PC-9 (cell line): ENCODE measurements at regions not wholly inside any gene's neighbourhood (a gene's known extent, or its start where the extent isn't known, plus 50 kb on each side); places are given as distances from the start of the nearest gene placed in this dataset.
A peak's percentile ranks its signal among the peaks of the same experiment; 100 is the strongest.

Source experiments
- BruUV-seq: library from RNA; stranded (reverse); fragments of 400-500 nt; replicated peaks from 2 replicates; lab custom pipeline; 2021; lab: Mats Ljungman, UMichigan
- CTCF ChIA-PET: fragments of 300-600 bp; sonication (Branson Sonifier 250); formaldehyde crosslinking; loops from one replicate; lab custom pipeline; 2022; ENCODE audit warnings: antibody characterized with exemption; lab: Charles Lee
- POLR2A ChIA-PET: fragments of 300-600 bp; sonication (Branson Sonifier 250); formaldehyde crosslinking; loops from one replicate; lab custom pipeline; 2022; ENCODE audit warnings: antibody characterized with exemption; ENCODE audit not compliant: unreplicated experiment; lab: Charles Lee
- DNase-seq, 2 experiments: peaks; one replicate each; pipeline versions ENCODE4 v3.0.0 to v3.0.0-alpha.2; 2015 to 2022; ENCODE audit warnings: mixed read lengths in 1 of 2
- H2AFZ ChIP-seq: fragments of 200-600 bp; sonication (generic); 2 replicates; pipeline ENCODE4 v1.8.1; 2017; ENCODE audit warnings: antibody characterized with exemption
- H3F3A ChIP-seq: fragments of 200-600 bp; sonication (generic); 2 replicates; pipeline ENCODE4 v1.8.1; 2017; ENCODE audit warnings: antibody characterized with exemption, mild to moderate bottlenecking, low read depth; ENCODE audit not compliant: insufficient read depth
- H3K27ac ChIP-seq: fragments of 200-600 bp; sonication (generic); 2 replicates; pipeline ENCODE4 v1.6.1; 2016; ENCODE audit warnings: mixed run types
- H3K27me3 ChIP-seq: fragments of 200-600 bp; sonication (generic); 2 replicates; pipeline ENCODE4 v1.6.1; 2016; ENCODE audit warnings: low read depth, mixed run types; ENCODE audit not compliant: insufficient read depth
- H3K36me3 ChIP-seq: fragments of 200-600 bp; sonication (generic); 2 replicates; pipeline ENCODE4 v1.6.1; 2016; ENCODE audit warnings: low read depth, mixed run types
- H3K4me1 ChIP-seq: fragments of 200-600 bp; sonication (generic); replicated peaks from 2 replicates; pipeline ENCODE4 v1.6.1; 2016; ENCODE audit warnings: mixed run types; ENCODE audit not compliant: insufficient read depth
- H3K4me2 ChIP-seq: fragments of 200-600 bp; sonication (generic); 2 replicates; pipeline ENCODE4 v1.6.1; 2017; ENCODE audit warnings: mixed run types
- H3K4me3 ChIP-seq: fragments of 200-600 bp; sonication (generic); 2 replicates; pipeline ENCODE4 v1.6.1; 2016; ENCODE audit warnings: mixed run types
- H3K79me2 ChIP-seq: fragments of 200-600 bp; sonication (generic); 2 replicates; pipeline ENCODE4 v1.6.1; 2017; ENCODE audit warnings: low read depth, mixed run types
- H3K9me2 ChIP-seq: fragments of 200-600 bp; sonication (generic); 2 replicates; pipeline ENCODE4 v1.8.1; 2017; ENCODE audit warnings: mild to moderate bottlenecking; ENCODE audit not compliant: insufficient read depth
- H3K9me3 ChIP-seq: fragments of 200-600 bp; sonication (generic); 2 replicates; pipeline ENCODE4 v1.8.1; 2016; ENCODE audit warnings: low read depth; ENCODE audit not compliant: insufficient read depth
- H4K20me1 ChIP-seq: fragments of 200-600 bp; sonication (generic); 2 replicates; pipeline ENCODE4 v1.8.1; 2017; ENCODE audit not compliant: insufficient read depth
- CTCF ChIP-seq: fragments of 200-600 bp; sonication (generic); conservative IDR thresholded peaks from 2 replicates; pipeline ENCODE4 v1.6.1; 2017; ENCODE audit warnings: mixed run types, antibody characterized with exemption, mild to moderate bottlenecking, moderate library complexity
- EZH2 ChIP-seq: fragments of 200-600 bp; sonication (generic); IDR thresholded peaks from 2 replicates; pipeline ENCODE4 v1.8.0; 2017; ENCODE audit warnings: antibody characterized with exemption, low read depth
- intact Hi-C: fragments of 100-400 bp; cut with micrococcal nuclease; formaldehyde crosslinking; loops from one replicate; pipeline ENCODE4 v1.10.0; 2022; ENCODE audit not compliant: unreplicated experiment

DNA sequence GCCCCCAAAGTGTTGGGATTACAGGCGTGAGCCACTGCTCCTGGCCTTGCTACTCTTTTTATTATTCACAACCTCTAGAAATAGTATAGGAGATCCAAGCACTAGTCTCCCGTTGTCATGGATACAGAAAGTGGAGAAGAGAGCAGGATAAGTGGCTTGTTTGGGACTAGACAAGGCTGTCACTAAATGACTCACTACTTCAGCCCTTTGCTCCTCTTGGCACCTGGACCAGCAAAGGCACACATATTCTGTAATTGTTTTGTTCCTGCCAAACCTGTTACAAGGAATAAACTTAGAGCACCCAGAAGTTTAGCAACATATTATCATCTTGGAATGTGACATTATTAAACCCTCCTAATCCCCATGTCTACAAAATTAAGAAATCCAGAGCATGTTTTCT is 427.2 kb upstream of the THBS1 start:
- Histone ChIP-seq H3K4me2 (peak overlapping the region; percentile 60), H3K4me1 (peaks cover 25% of the 10 kb centered on the region), H3K36me3 (no peaks in the 10 kb centered on the region), H3K79me2 (no peaks in the 10 kb centered on the region), H3K9me3 (0 out of 2 replicates have a peak, but pooled peaks cover 5% of the 10 kb centered on the region), H3K27me3 (no peaks in the 10 kb centered on the region), H2AFZ (no peak overlapping the region), H3K27ac (peak overlapping the region; percentile 65), H3K4me3 (no peak overlapping the region), H3K9me2 (no peaks in the 10 kb centered on the region), H3F3A (peaks cover 9% of the 10 kb centered on the region), H4K20me1 (no peaks in the 10 kb centered on the region)
- ChIA-PET POLR2A (no interaction called here), CTCF (no interaction called here)
- intact Hi-C loops = loop anchor here (1.0 kb wide), 1 partner anchor 26 kb away; no protein-coding TSS in a partner anchor
- DNase-seq = peak; percentile 43 to 89
- BruUV-seq = no TSS peak
- TF ChIP-seq EZH2 (no peak), CTCF (no peak)

DNA sequence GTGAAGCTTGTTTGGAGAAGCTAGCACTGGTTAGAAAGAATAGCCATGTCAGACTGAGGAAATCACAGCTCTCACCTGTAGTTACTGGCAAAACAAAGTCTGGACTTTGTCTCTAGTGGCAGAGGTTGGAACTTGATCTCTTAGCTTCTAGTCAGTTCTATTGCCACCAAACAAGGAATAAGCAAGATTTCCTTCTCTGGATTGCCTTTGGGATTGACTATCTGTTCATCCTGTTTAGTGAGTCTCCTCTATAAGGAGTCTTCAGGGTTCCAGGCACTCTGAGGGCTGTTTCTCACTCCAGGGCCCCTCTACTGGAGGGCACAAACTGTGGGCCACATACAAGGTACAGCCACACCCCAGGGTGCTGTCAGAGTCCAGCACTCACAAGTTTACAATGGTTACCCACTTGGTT is 426.6 kb upstream of the THBS1 start:
- Histone ChIP-seq H2AFZ (no peak overlapping the region), H3K9me2 (no peaks in the 10 kb centered on the region), H3K27me3 (no peaks in the 10 kb centered on the region), H3K27ac (peak overlapping the region; percentile 65), H3F3A (peaks cover 9% of the 10 kb centered on the region), H3K4me1 (peaks cover 25% of the 10 kb centered on the region), H3K9me3 (0 out of 2 replicates have a peak, but pooled peaks cover 5% of the 10 kb centered on the region), H3K4me2 (peak overlapping the region; percentile 60), H3K4me3 (no peak overlapping the region), H3K79me2 (no peaks in the 10 kb centered on the region), H3K36me3 (no peaks in the 10 kb centered on the region), H4K20me1 (no peaks in the 10 kb centered on the region)
- POLR2A ChIA-PET = no interaction called here
- peak in 1 of 2 experiments; percentile 38 for DNase-seq
- CTCF ChIA-PET = no interaction called here
- TF ChIP-seq EZH2 = no peak
- peak; percentile 51 for TF ChIP-seq CTCF
- intact Hi-C loops = no loop called here
- no TSS peak for BruUV-seq

DNA sequence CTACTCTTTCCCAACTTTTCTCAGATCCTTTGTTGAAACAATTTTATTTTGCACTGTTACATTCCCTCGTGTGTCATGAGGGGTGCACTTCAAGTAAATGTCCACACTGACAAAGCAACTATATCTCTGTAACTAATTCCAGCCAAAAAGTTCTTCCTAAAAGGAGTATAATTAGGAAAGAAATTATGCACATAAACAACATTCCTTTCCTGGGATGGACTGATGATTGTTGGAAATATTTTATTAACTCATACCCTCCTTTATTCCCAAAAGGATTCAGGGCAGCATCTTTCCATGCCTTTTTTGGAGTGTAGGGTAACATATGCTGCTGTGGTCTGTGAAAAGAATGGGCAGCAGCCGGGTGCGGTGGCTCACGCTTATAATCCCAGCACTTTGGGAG is 426.1 kb upstream of the THBS1 start:
- no peak overlapping the region for H2AFZ ChIP-seq
- ChIA-PET POLR2A (no interaction called here), CTCF (no interaction called here)
- no peak overlapping the region for H3K4me3 ChIP-seq
- no peaks in the 10 kb centered on the region for H3K79me2 ChIP-seq
- DNase-seq = no peak
- TF ChIP-seq EZH2 (no peak), CTCF (no peak)
- no peaks in the 10 kb centered on the region for H4K20me1 ChIP-seq
- peaks cover 9% of the 10 kb centered on the region for H3F3A ChIP-seq
- H3K9me3 ChIP-seq = 0 out of 2 replicates have a peak, but pooled peaks cover 5% of the 10 kb centered on the region
- H3K4me1 ChIP-seq = peaks cover 25% of the 10 kb centered on the region
- intact Hi-C loops = no loop called here
- H3K27me3 ChIP-seq = no peaks in the 10 kb centered on the region
- no TSS peak for BruUV-seq
- H3K27ac ChIP-seq = peak overlapping the region; percentile 65; the same call in 1 of the 2 replicates
- no peaks in the 10 kb centered on the region for H3K36me3 ChIP-seq
- no peaks in the 10 kb centered on the region for H3K9me2 ChIP-seq
- H3K4me2 ChIP-seq = peak overlapping the region; percentile 60
